Activated naive CD4-positive, alpha-beta T cell treated with anti-CD3 and anti-CD28 coated beads for 36 hours (primary cell): ENCODE measurements at regions not wholly inside any gene's neighbourhood (a gene's known extent, or its start where the extent isn't known, plus 50 kb on each side); places are given as distances from the start of the nearest gene placed in this dataset.
A peak's percentile ranks its signal among the peaks of the same experiment; 100 is the strongest.
"Not testable (repeated sequence)": the region's sequence is repeated elsewhere in the genome, so short reads cannot be mapped to it uniquely, and the experiment has no call there.

Source experiments
- CTCF ChIA-PET: fragments of 350-600 bp; sonication (Branson Sonifier 250); formaldehyde crosslinking; loops from one replicate; lab custom pipeline; 2021; ENCODE audit warnings: antibody characterized with exemption; lab: Charles Lee
- DNase-seq: peaks from one replicate; pipeline ENCODE4 v3.0.0-alpha.2; 2020
- H3K27ac Mint-ChIP-seq: one replicate; pipeline ENCODE4 v1.8.0; 2021; ENCODE audit warnings: mild to moderate bottlenecking, mixed read lengths
- H3K27me3 Mint-ChIP-seq: one replicate; pipeline ENCODE4 v1.8.0; 2021; ENCODE audit warnings: low read depth, mixed read lengths
- H3K36me3 Mint-ChIP-seq: one replicate; pipeline ENCODE4 v1.8.0; 2021; ENCODE audit warnings: low read depth, mixed read lengths
- H3K4me1 Mint-ChIP-seq: one replicate; pipeline ENCODE4 v1.8.0; 2021; ENCODE audit warnings: low read depth, mixed read lengths
- H3K4me3 Mint-ChIP-seq: one replicate; pipeline ENCODE4 v1.8.0; 2021; ENCODE audit warnings: mild to moderate bottlenecking, moderate library complexity, mixed read lengths
- H3K9me3 Mint-ChIP-seq: one replicate; pipeline ENCODE4 v1.8.0; 2021; ENCODE audit warnings: mixed read lengths
- intact Hi-C: fragments of 100-400 bp; cut with micrococcal nuclease; formaldehyde crosslinking; loops from one replicate; pipeline ENCODE4 v1.15.1; 2023

DNA sequence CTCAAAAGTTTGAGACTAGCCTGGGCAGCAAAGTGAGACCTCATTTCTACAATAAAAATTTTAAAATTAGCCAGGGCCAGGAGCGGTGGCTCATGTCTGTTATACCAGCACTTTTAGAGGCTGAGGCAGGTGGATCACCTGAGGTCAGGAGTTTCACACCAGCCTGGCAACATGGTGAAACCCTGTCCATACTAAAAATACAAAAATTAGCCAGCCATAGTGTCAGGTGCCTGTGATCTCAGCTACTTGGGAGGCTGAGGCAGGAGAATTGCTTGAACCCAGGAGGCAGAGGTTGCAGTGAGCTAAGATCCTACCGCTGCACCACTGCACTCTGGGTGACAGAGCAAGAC, 85.1 kb upstream of the MAP4 start:
- intact Hi-C loops, DNase-seq, H3K27ac Mint-ChIP-seq, H3K4me3 Mint-ChIP-seq, H3K4me1 Mint-ChIP-seq, H3K9me3 Mint-ChIP-seq, H3K36me3 Mint-ChIP-seq, H3K27me3 Mint-ChIP-seq: not testable (repeated sequence)
- CTCF ChIA-PET: interaction anchor here (0.6 to 1.1 kb wide), 2 partner anchors 58 to 224 kb away, joined by 3 to 4 read pairs; no protein-coding TSS in a partner anchor

DNA sequence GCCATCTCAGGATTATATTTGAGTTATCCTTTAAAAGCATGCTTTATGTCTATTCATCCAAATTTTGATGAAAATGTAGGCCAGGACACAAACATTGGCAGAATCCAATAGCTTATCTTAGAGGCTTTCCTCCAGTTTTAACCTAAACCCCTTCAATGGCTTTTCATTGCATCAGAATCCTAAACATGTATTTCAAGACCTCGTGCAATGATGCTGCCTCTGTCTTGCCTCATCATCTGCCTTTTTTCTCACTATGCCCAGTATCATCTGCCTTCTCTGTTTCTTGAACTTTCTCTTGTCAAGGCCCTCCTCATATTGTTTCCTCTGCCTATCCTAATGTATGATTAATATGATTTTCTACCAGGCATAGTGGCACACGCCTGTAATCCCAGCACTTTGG, 76.1 kb upstream of the MAP4 start:
- no peaks in the 10 kb centered on the region for H3K9me3 Mint-ChIP-seq
- CTCF ChIA-PET: no interaction called here
- H3K27ac Mint-ChIP-seq: no peak overlapping the region
- no peak for DNase-seq
- H3K4me3 Mint-ChIP-seq: no peak overlapping the region
- intact Hi-C loops: no loop called here
- no peaks in the 10 kb centered on the region for H3K27me3 Mint-ChIP-seq
- peaks cover 10% of the 10 kb centered on the region for H3K4me1 Mint-ChIP-seq
- peaks cover 2% of the 10 kb centered on the region for H3K36me3 Mint-ChIP-seq

- Mint-ChIP-seq H3K36me3 (peaks cover 2% of the 10 kb centered on the region), H3K9me3 (no peaks in the 10 kb centered on the region), H3K4me3 (peak overlapping the region; percentile 94), H3K27me3 (no peaks in the 10 kb centered on the region), H3K27ac (no peak overlapping the region), H3K4me1 (peaks cover 19% of the 10 kb centered on the region)
- DNase-seq: no peak
- CTCF ChIA-PET: interaction anchor here (1.0 kb wide), 1 partner anchor 61 kb away, joined by 3 read pairs; no protein-coding TSS in a partner anchor
- intact Hi-C loops: no loop called here
Observed at GRCh38 chr3:48090166-48090939, 74.1 kb upstream of the MAP4 start.

DNA sequence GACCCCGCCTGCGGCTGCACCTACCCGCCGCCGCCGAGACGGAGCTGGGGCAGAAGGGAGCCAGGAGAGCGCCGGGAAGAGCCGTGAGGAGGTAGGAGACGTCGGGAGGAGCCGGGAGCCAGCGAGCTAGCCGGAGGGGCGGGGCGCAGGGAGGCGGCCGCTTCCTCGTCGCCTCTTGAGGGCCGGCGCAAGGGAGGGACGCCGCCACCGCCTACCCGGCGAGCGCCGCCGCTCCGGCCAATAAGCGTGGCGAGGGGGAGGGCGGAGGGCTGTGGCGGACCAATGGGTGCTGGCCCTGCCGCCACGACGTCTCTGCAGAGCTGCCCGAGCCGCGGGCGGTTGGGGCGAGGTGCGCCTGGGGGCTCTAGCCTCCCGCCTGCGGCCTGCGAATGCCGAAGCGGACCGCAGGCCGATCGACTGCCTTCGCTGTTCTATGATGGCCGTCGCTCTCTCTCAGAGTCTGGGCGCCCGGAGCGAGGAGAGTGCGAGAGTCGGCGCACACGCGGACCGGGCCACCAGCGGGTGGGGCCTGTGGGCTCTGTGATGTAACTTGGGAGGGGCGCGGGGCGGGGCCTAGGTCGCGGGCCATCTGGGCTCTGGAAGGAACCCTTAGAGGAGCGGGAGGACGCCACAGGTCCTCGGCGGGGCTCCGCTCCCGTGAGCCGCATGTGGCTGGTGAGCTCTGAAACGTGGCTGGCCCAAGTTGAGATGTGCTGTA, 72.7 kb upstream of the MAP4 start:
- H3K9me3 Mint-ChIP-seq: no peaks in the 10 kb centered on the region
- H3K36me3 Mint-ChIP-seq: peaks cover 10% of the 10 kb centered on the region
- H3K27me3 Mint-ChIP-seq: no peaks in the 10 kb centered on the region
- H3K27ac Mint-ChIP-seq: peak overlapping the region; percentile 95
- CTCF ChIA-PET: interaction anchor here (1.0 to 1.6 kb wide), 2 partner anchors 62 to 668 kb away, joined by 3 to 6 read pairs; no protein-coding TSS in a partner anchor
- DNase-seq: peak; percentile 95
- peaks cover 29% of the 10 kb centered on the region for H3K4me1 Mint-ChIP-seq
- intact Hi-C loops: loop anchor here (1.0 to 5.0 kb wide), 12 partner anchors 46 to 576 kb away; partner anchors contain the start of genes CDC25A, DHX30, ELP6 and MAP4
- peak overlapping the region; percentile 94 for H3K4me3 Mint-ChIP-seq

DNA sequence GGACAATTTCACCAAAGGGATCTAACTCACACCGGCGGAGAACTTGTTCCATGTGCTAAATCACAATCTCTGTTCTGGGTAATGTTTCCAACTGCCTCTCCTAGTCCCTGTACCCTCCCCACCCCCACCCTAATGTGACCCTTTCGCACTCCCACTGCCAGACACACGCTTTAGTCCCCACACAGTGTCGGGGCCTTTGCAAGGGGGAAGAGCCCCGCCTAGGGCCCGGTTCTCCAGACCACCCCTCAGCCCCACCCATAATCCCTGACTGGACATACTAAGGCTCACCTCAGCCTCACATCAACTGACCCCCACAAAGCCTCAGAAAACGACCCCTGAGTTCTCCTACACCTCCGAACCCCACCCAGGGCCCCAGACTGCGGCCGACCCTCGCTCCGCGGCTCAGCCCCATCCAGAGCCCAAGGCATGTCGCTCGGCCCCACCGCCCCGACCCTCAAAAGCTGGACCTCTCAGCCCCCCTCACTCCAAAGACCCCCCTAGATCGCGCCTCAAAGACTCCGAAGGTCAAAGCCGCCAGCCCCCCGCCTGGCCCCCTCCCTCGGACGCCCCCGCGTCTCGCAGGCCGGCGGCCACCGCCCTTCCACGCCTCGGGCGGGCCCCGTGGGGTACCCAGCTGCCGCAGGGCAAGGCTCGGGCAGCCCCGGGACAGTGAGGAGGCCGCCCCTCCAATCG, 72.0 kb upstream of the MAP4 start:
- Mint-ChIP-seq H3K27me3 (no peaks in the 10 kb centered on the region), H3K27ac (peak overlapping the region; percentile 76), H3K4me3 (peak overlapping the region; percentile 94), H3K9me3 (no peaks in the 10 kb centered on the region), H3K4me1 (peaks cover 29% of the 10 kb centered on the region), H3K36me3 (peaks cover 10% of the 10 kb centered on the region)
- DNase-seq: peak; percentile 12
- intact Hi-C loops: loop anchor here (1.0 to 5.0 kb wide), 11 partner anchors 45 to 575 kb away; partner anchors contain the start of genes DHX30, ELP6, MAP4 and NME6
- CTCF ChIA-PET: interaction anchor here (1.1 to 1.6 kb wide), 2 partner anchors 264 to 667 kb away, joined by 3 to 6 read pairs; no protein-coding TSS in a partner anchor

- CTCF ChIA-PET: interaction anchor here (0.6 kb wide), 1 partner anchor 163 kb away, joined by 3 read pairs; no protein-coding TSS in a partner anchor
- peaks cover 11% of the 10 kb centered on the region for H3K36me3 Mint-ChIP-seq
- no peaks in the 10 kb centered on the region for H3K27me3 Mint-ChIP-seq
- H3K4me3 Mint-ChIP-seq: no peak overlapping the region
- no peak overlapping the region for H3K27ac Mint-ChIP-seq
- DNase-seq: no peak
- H3K9me3 Mint-ChIP-seq: no peaks in the 10 kb centered on the region
- intact Hi-C loops: loop anchor here (5.0 kb wide), 4 partner anchors 66 to 471 kb away; partner anchors contain the start of genes MAP4 and PFKFB4
- peaks cover 32% of the 10 kb centered on the region for H3K4me1 Mint-ChIP-seq
Observed at GRCh38 chr3:48086705-48087104, 70.5 kb upstream of the MAP4 start.

GRCh38 chr3:48084929-48085328, 68.7 kb upstream of the MAP4 start:
- peak overlapping the region; percentile 54 for H3K27ac Mint-ChIP-seq
- CTCF ChIA-PET: interaction anchor here (0.8 kb wide), 1 partner anchor 259 kb away, joined by 3 read pairs; no protein-coding TSS in a partner anchor
- intact Hi-C loops: loop anchor here (5.0 kb wide), 4 partner anchors 67 to 472 kb away; partner anchors contain the start of genes MAP4 and PFKFB4

GRCh38 chr3:48084170-48084569, 68.0 kb upstream of the MAP4 start:
- H3K27me3 Mint-ChIP-seq: no peaks in the 10 kb centered on the region
- peaks cover 27% of the 10 kb centered on the region for H3K4me1 Mint-ChIP-seq
- no peaks in the 10 kb centered on the region for H3K9me3 Mint-ChIP-seq
- H3K36me3 Mint-ChIP-seq: peaks cover 11% of the 10 kb centered on the region
- peak overlapping the region; percentile 54 for H3K27ac Mint-ChIP-seq
- CTCF ChIA-PET: interaction anchor here (0.6 to 0.8 kb wide), 2 partner anchors 259 to 573 kb away, joined by 3 read pairs; no protein-coding TSS in a partner anchor
- intact Hi-C loops: no loop called here
- no peak overlapping the region for H3K4me3 Mint-ChIP-seq
- DNase-seq: no peak

More at GRCh38 chr3:48084929-48085328, 68.7 kb upstream of the MAP4 start:
- Mint-ChIP-seq H3K27me3 (no peaks in the 10 kb centered on the region), H3K9me3 (no peaks in the 10 kb centered on the region), H3K36me3 (peaks cover 11% of the 10 kb centered on the region), H3K4me1 (peaks cover 30% of the 10 kb centered on the region), H3K4me3 (no peak overlapping the region)
- no peak for DNase-seq

DNA sequence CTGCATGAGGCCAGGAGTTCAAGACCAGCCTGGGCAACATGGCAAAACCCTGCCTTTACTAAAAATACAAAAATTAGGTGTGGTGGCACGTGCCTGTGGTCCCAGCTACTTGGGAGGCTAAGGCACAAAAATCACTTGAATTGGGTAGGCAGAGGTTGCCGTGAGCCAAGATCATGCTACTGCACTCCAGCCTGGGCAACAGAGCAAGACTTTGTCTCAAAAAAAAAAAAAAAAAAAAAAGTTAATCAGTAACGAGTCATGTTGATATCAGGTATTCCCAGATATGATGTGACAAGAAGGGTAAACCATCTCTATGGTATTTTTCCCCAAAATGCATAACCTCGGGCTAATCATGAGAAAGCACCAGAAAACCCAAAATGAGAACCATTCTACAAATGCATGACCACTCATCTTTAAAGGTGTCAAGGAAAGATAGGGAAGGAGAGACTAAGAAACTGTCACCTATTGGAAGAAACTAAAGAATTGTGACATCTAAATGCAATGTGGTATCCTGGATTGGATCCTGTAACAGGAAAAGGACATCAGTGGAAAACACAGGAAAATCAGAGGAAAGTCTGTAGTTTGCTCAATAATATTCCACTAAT, 66.5 kb upstream of the MAP4 start:
- CTCF ChIA-PET: no interaction called here
- intact Hi-C loops: no loop called here

GRCh38 chr3:48077815-48078214, 61.6 kb upstream of the MAP4 start:
- no peaks in the 10 kb centered on the region for H3K9me3 Mint-ChIP-seq
- H3K4me3 Mint-ChIP-seq: no peak overlapping the region
- intact Hi-C loops: no loop called here
- no peak for DNase-seq
- H3K27ac Mint-ChIP-seq: no peak overlapping the region
- H3K27me3 Mint-ChIP-seq: no peaks in the 10 kb centered on the region
- peaks cover 1% of the 10 kb centered on the region for H3K4me1 Mint-ChIP-seq
- CTCF ChIA-PET: no interaction called here
- peaks cover 6% of the 10 kb centered on the region for H3K36me3 Mint-ChIP-seq

More for the DNA sequence above, 66.5 kb upstream of the MAP4 start:
- DNase-seq: no peak
- Mint-ChIP-seq H3K27ac (no peak overlapping the region), H3K9me3 (no peaks in the 10 kb centered on the region), H3K36me3 (peaks cover 13% of the 10 kb centered on the region), H3K4me1 (peaks cover 26% of the 10 kb centered on the region), H3K4me3 (no peak overlapping the region), H3K27me3 (no peaks in the 10 kb centered on the region)

- no peak overlapping the region for H3K4me3 Mint-ChIP-seq
- CTCF ChIA-PET: no interaction called here
- H3K4me1 Mint-ChIP-seq: no peaks in the 10 kb centered on the region
Observed at GRCh38 chr3:48070030-48070429, 53.8 kb upstream of the MAP4 start.

More at GRCh38 chr3:48070030-48070429, 53.8 kb upstream of the MAP4 start:
- no peak overlapping the region for H3K27ac Mint-ChIP-seq
- H3K9me3 Mint-ChIP-seq: no peaks in the 10 kb centered on the region
- intact Hi-C loops: no loop called here
- DNase-seq: no peak
- peaks cover 5% of the 10 kb centered on the region for H3K36me3 Mint-ChIP-seq
- no peaks in the 10 kb centered on the region for H3K27me3 Mint-ChIP-seq
